Activated CD4-positive, alpha-beta T cell treated with anti-CD3 and anti-CD28 coated beads, Interleukin-2, Interleukin-4, amounts not matched to agents 100 ng/mL and 50 ng/mL, durations not matched to agents 16 hours and 8 hours (primary cell): ENCODE measurements at regions not wholly inside any gene's neighbourhood (a gene's known extent, or its start where the extent isn't known, plus 50 kb on each side); places are given as distances from the start of the nearest gene placed in this dataset.

ENCODE experiments used
- DNase-seq: peaks from one replicate; pipeline ENCODE4 v3.0.0-alpha.2; 2020; ENCODE audit warnings: low spot score

DNA sequence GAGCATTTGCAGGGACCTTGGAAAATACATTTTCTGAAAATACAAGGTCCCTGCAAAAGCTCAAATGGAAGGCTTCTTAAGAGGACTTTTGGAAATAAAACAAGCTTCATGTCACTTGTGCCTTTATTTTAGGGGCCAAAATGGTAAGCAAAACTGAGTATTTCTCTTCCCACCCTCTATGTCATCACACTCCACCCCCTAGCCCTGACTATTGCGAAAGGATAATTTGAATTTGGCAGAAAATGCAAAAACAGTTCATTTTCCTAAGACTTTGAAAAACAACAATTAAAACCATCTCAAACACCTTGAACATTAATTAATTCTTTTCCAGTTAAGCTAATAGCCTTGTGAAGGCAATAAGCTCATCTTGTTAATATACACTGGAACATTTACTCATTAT lies 201.7 kb downstream of the TM2D1 start:
- DNase-seq = no peak

GRCh38 chr1:61520401-61520800 lies 204.5 kb downstream of the TM2D1 start:
- DNase-seq = no peak

DNA sequence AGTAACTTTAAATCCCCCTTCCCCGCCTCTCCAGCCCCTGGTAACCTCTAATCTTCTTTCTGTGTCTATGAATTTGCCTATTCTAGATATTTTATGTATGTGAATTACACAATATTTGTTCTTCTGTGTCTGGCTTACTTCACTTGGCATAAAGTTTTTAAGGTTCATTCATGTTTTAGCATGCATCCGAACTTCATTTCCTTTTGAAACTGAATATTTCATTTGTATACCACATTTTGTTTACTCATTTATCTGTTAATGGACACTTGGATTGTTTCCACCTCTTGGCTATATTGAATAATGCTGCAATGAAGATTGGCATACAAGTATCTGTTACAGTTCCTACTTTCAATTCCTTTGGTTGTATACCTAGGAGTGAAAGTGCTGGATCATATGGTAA lies 205.3 kb downstream of the TM2D1 start:
- no peak for DNase-seq

- DNase-seq = peak; percentile 15
These were observed 206.1 kb downstream of the TM2D1 start for GRCh38 chr1:61518670-61519400.

DNA sequence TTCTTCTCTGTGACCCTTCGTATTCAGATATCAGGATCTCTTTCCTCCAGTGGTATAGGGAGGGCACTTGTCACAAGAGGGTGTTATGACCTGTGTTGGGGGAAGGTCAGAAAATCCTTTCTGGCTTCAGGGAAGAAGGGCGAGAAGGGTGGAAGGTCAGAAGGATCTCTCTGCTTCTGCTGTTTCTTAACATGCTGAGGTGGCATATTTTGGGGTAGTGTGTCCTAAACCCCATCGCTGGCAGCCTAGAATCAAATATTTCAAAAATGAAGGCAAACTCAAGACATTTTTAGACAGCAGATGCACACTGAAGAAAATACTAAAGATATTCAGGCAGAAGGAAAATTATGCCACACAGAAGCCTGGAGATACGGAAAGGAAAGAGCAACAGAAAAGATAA lies 207.6 kb downstream of the TM2D1 start:
- DNase-seq = no peak

DNA sequence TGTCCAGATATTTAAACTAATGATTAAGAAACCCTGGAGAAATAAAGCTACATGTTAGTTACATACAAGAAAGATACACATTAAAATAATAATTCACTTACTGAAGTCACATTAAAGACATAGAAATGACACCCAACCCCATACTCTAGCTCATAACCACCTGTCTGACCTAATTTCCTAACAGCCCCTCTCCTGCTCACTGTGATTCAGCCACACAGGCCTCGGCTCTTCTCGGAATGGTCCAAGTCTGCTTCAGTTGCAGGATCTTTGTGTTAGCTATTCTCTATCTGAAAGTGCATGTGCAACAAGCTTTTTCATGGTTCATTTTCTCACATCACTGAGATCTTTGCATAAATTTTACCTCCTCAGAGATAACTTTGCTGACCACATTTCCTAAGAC lies 209.8 kb downstream of the TM2D1 start:
- DNase-seq = no peak
